NCI-H524 (cell line): ENCODE measurements at regions not wholly inside any gene's neighbourhood (a gene's known extent, or its start where the extent isn't known, plus 50 kb on each side); places are given as distances from the start of the nearest gene placed in this dataset.
"Not testable (repeated sequence)": the region's sequence is repeated elsewhere in the genome, so short reads cannot be mapped to it uniquely, and the experiment has no call there.

ENCODE experiments used
- DNase-seq, 2 experiments: peaks; one replicate each; lab custom pipeline; 2025; lab: John Stamatoyannopoulos, UW

DNA sequence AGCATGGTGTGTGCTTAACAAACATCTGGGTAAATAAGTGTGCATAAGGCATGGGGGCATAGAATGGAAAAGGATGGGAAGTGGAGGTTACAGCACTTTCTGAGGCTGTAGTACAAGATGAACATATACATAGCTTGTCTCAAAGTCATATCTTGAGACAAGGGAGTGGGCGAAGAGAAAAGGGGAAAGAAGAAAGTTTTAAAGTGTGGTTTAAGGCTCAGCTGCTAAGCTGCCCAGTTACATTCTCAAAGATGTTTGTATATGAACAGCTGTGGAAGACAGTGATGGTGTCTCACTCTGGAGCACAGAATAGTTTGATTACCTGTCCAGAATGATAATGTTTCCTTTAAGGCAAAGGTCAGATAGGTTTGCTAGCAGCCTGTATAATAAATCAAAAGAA, 61.9 kb upstream of the LANCL2 start:
- no peak for DNase-seq

DNA sequence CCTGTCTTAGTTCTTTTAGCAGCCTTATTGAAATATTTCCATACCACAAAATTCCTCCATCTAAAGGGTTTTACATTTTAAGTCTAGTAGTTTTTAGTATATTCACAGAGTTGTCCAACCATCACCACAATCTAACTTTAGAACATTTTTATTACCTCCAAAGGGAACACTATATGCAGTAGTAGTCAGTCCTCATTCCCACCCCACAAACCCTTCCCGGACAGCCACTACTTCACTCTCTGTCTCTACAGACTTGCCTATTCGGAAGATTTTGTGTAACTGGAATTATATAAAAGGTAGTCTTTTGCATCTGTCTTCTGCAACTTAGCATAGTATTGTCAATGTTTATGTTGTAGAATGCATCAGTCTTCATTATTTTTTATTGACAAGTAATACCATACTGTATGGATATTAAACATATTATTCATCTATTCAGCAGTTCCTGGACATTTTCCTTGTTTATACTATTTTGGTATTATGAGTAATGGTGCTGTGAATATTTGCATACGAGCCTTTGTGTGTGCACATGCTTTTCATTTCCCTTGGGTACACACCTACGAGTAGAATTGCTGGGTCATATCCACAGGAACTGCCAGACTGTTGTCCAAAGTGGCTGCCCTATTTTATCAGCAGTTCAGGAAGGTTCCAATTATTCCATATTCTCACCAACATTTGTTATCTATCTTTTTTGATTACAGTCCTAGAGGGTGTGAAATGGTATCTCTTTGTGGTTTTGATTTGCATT, 60.9 kb upstream of the LANCL2 start:
- DNase-seq = no peak

DNA sequence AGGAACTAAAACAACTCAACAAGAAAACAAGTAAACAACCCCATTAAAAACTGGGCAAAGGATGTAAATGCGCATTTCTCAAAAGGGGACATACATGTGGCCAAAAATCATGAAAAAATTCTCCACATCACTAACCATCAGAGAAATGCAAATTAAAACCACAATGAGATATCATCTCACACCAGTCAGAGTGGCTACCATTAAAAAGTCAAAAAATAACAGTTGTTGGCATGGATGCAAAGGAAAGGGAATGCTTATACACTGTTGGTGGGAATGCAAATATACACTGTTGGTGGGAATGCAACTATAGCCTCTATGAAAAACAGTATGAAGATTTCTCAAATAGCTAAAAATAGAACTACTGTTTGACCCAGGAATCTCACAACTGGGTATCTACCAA, 60.0 kb upstream of the LANCL2 start:
- DNase-seq = no peak

DNA sequence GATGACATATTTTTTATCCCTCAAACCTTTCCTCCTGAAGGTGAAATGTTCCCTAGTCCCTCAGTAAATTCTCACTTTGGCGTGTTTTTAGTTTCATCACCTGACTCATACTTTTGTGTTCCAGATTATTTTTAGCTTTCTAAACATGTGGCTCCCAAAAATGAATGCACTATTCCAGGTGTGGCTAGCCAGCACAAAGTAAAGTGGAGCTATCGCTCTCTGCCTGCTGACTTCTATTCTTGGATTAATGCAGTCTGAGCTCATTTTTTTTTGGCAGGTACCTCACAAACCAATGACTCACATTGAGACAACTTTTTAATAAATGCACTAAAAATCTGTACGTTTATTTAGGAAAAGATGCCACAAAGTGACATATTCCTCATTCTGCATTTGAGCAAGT, 58.8 kb upstream of the LANCL2 start:
- DNase-seq = no peak

DNA sequence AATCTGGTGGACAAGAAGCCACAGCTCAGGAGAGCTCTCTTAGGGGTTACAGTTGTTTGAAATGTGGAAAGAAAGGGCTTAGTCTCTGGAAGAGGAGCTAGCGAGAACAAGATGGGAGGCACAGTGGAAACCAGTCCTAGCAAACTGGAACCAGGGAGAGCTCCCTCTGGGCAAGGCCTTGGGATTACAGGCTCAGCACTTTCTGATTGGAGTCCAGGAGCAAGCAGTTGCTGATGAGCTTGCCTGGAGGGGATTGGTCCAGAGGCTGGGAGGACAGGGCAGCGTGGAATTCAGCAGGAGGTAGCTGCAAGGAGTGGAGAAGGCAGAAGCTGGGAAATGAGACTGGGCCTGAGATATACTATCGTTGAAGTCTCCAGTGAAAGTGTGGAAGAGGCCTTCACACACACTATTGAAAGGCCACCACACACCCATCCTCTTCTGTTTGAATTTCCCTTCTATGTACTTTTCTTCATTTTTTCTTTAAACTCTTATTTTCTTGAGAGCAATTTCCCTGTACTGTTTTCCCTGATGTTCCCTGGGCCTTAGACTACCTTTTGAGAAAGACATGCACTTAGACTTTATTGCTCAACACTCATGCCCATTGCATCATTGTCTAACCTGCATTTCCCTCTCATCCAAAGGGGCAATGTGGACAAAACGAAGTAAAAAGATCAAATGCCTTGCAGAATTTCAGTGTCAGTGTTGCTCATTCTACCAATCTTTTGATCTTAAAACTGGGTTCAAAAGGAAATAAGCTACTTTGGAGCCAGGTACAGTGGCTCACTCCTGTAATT, 57.8 kb upstream of the LANCL2 start:
- no peak for DNase-seq

DNA sequence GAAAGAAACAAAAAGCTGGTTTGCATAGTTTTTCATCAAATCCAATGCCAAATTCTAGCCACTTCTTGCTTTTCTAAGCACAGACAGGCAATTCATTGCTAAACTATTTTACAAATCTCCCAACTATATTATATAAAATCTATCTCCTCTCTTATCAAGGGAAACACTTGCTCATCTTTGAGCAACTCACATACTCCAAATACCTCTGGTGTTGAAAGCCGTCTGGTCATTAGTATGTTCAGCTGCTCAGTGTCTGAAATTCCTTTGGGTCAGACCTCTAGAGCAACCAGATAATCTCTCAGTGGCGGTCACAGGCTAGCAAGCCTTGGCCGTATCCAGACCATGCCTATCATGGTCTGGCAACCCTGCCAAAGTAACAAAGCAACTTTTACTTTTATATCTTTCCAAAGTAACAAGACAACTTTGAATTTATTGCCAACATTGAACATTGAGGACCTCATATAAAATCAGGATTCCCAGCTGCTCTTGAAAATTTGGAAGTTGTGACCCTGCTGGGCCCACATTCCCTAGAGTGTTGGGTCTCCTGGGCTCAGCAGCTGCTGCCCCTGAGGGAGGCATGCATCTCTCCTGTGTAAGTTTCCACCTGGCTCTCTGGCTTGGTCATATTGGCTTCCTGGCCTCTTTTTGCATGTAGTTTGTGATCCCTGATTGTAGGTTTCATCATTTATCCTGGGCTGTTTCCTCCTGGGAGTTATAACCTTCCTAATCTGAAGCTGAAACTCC, 56.8 kb upstream of the LANCL2 start:
- no peak for DNase-seq

DNA sequence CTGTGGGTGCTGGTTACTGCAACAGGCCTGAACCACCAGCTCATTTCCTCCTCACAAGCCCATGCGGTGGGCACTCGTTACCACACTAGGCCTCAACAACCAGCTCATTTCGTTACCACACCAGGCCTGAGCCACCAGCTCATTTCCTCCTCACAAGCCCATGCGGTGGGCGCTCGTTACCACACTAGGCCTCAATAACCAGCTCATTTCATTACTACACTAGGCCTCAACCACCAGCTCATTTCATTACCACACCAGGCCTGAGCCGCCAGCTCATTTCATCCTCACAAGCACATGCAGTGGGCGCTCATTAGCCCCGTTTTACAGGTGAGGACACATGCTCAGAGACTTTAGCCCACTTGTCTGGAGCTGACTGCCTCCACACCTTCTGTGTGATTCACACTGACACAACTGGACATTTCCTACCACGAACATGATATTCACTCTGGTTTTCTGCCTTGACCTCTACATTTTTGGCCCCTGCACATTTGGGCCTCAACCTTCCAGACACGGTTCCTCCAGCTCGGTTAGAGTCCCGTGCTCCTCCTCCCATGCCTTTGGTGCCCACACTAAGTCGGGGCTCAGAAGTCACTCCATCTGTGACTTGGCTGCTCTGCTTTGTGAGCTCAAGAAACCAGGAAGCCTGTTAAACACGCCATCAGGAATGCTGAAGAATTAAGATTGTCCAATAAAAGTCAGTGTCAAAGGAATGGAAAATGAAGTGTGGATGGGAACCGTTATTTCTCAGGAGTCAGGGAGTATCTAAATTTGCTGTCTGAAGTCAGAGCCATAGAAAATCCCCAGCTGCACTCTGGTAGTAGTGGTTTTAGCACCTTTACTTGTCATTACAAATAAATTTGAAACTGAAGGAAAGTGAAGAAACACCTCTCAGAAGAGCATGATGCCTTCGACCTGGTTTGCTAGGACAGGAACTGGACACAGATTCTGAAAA, 55.8 kb upstream of the LANCL2 start:
- DNase-seq = no peak

DNA sequence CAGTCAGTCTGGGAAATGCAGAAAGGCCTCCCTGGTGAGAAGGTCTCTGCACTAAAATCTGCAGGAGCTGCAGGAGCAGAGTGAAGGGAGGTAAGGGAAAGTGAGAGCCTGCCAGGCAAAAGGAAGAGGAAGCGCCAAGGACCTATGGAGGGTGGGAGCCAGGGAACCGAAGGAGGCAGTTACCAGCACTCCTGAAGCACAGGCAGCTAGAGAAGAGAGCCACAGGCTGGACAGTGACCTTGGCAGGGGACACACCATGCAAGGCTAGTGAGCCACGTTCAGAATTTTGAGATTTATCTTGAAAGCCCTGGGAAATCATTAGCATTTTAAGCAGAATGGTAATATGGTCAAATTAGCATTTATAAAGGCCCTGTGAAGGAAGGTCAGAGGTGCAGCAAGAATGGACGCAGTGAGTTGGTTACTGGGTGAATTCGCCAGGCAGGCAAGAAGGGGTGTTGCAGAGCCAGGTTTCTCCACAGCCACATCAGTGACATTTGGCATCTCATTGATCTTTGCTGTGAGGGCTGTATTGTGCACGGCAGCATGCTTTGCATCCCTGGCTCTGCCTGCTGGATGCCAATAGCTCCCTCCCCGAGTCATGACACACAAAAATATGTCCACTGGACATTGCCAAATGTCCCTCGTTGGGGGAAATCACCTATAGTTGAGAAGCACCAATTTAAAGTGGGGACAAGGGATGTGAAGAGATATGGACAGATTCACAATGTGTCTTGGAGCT, 54.7 kb upstream of the LANCL2 start:
- no peak for DNase-seq

DNA sequence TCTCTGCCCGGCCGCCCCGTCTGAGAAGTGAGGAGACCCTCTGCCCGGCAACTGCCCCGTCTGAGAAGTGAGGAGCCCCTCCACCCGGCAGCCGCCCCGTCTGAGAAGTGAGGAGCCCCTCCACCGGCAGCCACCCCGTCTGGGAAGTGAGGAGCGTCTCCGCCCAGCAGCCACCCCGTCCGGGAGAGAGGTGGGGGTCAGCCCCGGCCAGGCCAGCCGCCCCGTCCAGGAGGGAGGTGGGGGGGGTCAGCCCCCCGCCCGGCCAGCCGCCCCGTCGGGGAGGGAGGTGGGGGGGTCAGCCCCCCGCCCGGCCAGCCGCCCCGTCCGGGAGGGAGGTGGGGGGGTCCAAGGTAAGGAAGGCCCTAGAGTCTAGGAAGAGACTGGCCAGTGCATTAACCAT, 53.2 kb upstream of the LANCL2 start:
- not testable (repeated sequence) for DNase-seq

DNA sequence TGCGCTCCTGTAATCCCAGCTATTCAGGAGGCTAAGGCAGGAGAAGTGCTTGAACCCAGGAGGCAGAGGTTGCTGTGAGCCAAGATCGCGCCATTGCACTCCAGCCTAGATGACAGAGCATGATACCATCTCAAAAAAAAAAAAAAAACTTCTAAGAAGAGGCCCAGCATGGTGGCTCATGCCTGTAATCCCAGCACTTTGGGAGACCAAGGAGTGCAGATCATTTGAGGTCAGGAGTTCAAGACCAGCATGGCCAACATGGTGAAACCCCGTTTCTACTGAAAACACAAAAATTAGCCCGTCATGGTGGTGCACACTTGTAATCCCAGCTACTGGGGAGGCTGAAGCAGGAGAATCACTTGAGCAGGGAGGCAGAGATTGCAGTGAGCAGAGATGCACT, 51.5 kb upstream of the LANCL2 start:
- DNase-seq = not testable (repeated sequence)

DNA sequence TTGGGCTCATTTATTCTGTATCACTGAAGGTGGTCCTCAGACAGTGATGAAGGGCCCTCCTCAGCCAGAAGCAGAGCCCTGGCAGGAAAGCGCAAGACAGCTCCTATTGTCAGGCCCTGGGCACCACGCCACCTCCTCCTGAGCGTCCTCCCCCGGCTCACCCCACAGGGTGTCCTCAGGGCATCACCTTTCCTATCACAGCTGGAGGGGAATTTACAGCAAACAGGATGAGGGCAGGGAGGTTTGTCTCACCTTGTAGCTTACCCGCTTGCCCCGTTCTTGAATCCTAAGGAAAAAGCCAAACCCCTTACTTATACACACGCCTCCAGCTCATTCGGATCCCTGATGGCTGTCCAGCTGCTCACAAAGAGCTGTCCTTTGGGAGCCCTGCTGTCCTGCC, 50.2 kb upstream of the LANCL2 start:
- no peak for DNase-seq
